OCI-LY1 (cell line): ENCODE measurements at regions not wholly inside any gene's neighbourhood (a gene's known extent, or its start where the extent isn't known, plus 50 kb on each side); places are given as distances from the start of the nearest gene placed in this dataset.

Experiments used
- H2AFZ ChIP-seq: fragments of 200-600 bp; sonication (generic), shearing (Covaris generic); 2 replicates; pipeline ENCODE4 v1.6.0; 2014; ENCODE audit warnings: antibody characterized with exemption, mild to moderate bottlenecking, low read length
- H3F3A ChIP-seq: fragments of 200-600 bp; sonication (generic), shearing (Covaris generic); 2 replicates; pipeline ENCODE4 v1.6.0; 2014; ENCODE audit warnings: mild to moderate bottlenecking, antibody characterized with exemption, low read length, moderate library complexity; ENCODE audit not compliant: insufficient read depth
- H3K27ac ChIP-seq: fragments of 200-600 bp; sonication (generic); 2 replicates; pipeline ENCODE4 v1.5.1; 2014; ENCODE audit warnings: low read length, mixed run types, mild to moderate bottlenecking, low read depth; ENCODE audit not compliant: poor library complexity, severe bottlenecking
- H3K27me3 ChIP-seq: fragments of 200-600 bp; sonication (generic); 2 replicates; pipeline ENCODE4 v1.6.0; 2014; ENCODE audit warnings: antibody characterized with exemption, mild to moderate bottlenecking, low read length, moderate library complexity; ENCODE audit not compliant: insufficient read depth
- H3K36me3 ChIP-seq: fragments of 200-600 bp; sonication (generic); 2 replicates; pipeline ENCODE4 v1.6.1; 2014; ENCODE audit warnings: mild to moderate bottlenecking, antibody characterized with exemption, low read length, moderate library complexity, mixed read lengths; ENCODE audit not compliant: insufficient read depth
- H3K4me1 ChIP-seq: fragments of 200-600 bp; sonication (generic); 2 replicates; pipeline ENCODE4 v1.5.1; 2014; ENCODE audit warnings: mild to moderate bottlenecking, low read length, moderate library complexity; ENCODE audit not compliant: insufficient read depth, severe bottlenecking
- H3K4me2 ChIP-seq: fragments of 200-600 bp; sonication (generic), shearing (Covaris generic); 2 replicates; pipeline ENCODE4 v1.6.1; 2014; ENCODE audit warnings: low read length
- H3K4me3 ChIP-seq: fragments of 200-600 bp; sonication (generic); 2 replicates; pipeline ENCODE4 v1.5.1; 2014; ENCODE audit warnings: low read length, low read depth, mild to moderate bottlenecking, mixed read lengths; ENCODE audit not compliant: poor library complexity, severe bottlenecking
- H3K79me2 ChIP-seq: fragments of 200-600 bp; shearing (Covaris generic); 2 replicates; pipeline ENCODE4 v1.6.1; 2016; ENCODE audit warnings: mixed run types, low read length, mixed read lengths; ENCODE audit not compliant: insufficient read depth
- H3K9ac ChIP-seq: fragments of 200-600 bp; sonication (generic), shearing (Covaris generic); 2 replicates; pipeline ENCODE4 v1.6.1; 2014; ENCODE audit warnings: mild to moderate bottlenecking, low read length, mixed read lengths
- H3K9me2 ChIP-seq: fragments of 200-600 bp; sonication (generic), shearing (Covaris generic); 2 replicates; pipeline ENCODE4 v1.6.1; 2014; ENCODE audit warnings: low read depth, mild to moderate bottlenecking, low read length, mixed read lengths
- H3K9me3 ChIP-seq: fragments of 200-600 bp; shearing (Covaris generic); 2 replicates; pipeline ENCODE4 v1.6.1; 2014; ENCODE audit warnings: low read length, mixed read lengths
- H4K20me1 ChIP-seq: fragments of 200-600 bp; sonication (generic), shearing (Covaris generic); 2 replicates; pipeline ENCODE4 v1.6.0; 2016; ENCODE audit warnings: mild to moderate bottlenecking, low read length; ENCODE audit not compliant: insufficient read depth
- EZH2 ChIP-seq: fragments of 200-600 bp; sonication (generic), shearing (Covaris generic); IDR thresholded peaks from 2 replicates; pipeline ENCODE4 v1.8.0; 2017; ENCODE audit warnings: borderline replicate concordance, mixed run types, mild to moderate bottlenecking, antibody characterized with exemption, low read length, moderate library complexity, mixed read lengths
- TF ChIP-seq, protein P1 (sequence below): fragments of 200-600 bp; sonication (generic), shearing (Covaris generic); IDR thresholded peaks from 2 replicates; pipeline ENCODE4 v1.5.1; 2017; ENCODE audit warnings: mild to moderate bottlenecking, antibody characterized with exemption, low read length, moderate library complexity, mixed read lengths

DNA sequence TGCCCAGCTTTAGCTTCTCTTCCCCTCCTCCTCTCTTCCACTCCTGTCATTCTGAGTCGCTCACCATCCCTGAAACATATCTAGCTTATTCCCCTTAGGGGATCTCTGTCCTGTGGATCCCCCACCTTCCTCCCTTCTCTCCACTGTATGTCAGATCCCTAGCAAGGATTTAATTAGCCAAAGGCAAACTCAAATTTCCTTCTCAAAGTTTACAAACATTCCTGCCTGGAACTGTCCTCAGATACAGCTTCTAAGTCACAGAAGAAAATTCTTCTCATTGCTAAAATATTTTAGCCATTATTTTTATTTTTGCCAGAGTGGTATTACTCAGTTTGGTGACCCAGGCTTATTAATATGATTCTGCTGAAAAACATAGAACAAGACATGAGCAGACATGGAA is 315.3 kb downstream of the CYP26B1 start:
- Histone ChIP-seq H3K4me2 (no peak overlapping the region), H3K9me2 (no peaks in the 10 kb centered on the region), H3K36me3 (no peaks in the 10 kb centered on the region), H3K27me3 (no peaks in the 10 kb centered on the region), H2AFZ (no peak overlapping the region), H3K4me3 (no peak overlapping the region), H4K20me1 (no peaks in the 10 kb centered on the region), H3K9ac (no peak overlapping the region), H3K27ac (no peak overlapping the region), H3F3A (no peaks in the 10 kb centered on the region), H3K4me1 (no peaks in the 10 kb centered on the region), H3K9me3 (no peaks in the 10 kb centered on the region), H3K79me2 (no peaks in the 10 kb centered on the region)
- TF ChIP-seq, protein P1, sequence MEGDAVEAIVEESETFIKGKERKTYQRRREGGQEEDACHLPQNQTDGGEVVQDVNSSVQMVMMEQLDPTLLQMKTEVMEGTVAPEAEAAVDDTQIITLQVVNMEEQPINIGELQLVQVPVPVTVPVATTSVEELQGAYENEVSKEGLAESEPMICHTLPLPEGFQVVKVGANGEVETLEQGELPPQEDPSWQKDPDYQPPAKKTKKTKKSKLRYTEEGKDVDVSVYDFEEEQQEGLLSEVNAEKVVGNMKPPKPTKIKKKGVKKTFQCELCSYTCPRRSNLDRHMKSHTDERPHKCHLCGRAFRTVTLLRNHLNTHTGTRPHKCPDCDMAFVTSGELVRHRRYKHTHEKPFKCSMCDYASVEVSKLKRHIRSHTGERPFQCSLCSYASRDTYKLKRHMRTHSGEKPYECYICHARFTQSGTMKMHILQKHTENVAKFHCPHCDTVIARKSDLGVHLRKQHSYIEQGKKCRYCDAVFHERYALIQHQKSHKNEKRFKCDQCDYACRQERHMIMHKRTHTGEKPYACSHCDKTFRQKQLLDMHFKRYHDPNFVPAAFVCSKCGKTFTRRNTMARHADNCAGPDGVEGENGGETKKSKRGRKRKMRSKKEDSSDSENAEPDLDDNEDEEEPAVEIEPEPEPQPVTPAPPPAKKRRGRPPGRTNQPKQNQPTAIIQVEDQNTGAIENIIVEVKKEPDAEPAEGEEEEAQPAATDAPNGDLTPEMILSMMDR: no peak
- TF ChIP-seq EZH2: no peak

DNA sequence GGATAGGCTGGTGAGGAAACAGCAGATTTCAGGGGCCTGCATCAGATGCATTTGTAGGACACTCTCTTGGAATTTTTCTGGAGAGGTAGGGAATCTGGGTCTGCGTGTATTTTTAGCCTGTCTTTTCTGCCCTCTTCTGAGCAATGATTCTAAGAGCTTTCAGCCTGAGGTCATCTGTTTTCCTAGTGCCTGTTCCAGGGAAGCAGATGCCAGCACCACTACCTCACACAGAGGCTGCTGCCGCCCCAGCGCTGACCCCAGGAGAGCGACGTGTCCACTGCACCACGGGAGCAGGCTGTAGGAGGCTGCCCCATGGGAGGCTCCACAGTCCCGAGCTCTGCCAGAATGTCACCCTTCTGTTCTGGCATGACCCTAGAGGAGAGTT is 316.5 kb downstream of the CYP26B1 start:
- TF ChIP-seq, protein P1: no peak
- no peak for TF ChIP-seq EZH2
- no peak overlapping the region for H3K27ac ChIP-seq
- H3K9ac ChIP-seq: no peak overlapping the region
- H3K9me2 ChIP-seq: no peaks in the 10 kb centered on the region
- no peaks in the 10 kb centered on the region for H3K9me3 ChIP-seq
- H3K4me1 ChIP-seq: no peaks in the 10 kb centered on the region
- H2AFZ ChIP-seq: no peak overlapping the region
- no peaks in the 10 kb centered on the region for H3F3A ChIP-seq
- no peaks in the 10 kb centered on the region for H4K20me1 ChIP-seq
- H3K4me2 ChIP-seq: no peak overlapping the region
- no peaks in the 10 kb centered on the region for H3K36me3 ChIP-seq
- H3K27me3 ChIP-seq: no peaks in the 10 kb centered on the region
- H3K4me3 ChIP-seq: no peak overlapping the region
- no peaks in the 10 kb centered on the region for H3K79me2 ChIP-seq

DNA sequence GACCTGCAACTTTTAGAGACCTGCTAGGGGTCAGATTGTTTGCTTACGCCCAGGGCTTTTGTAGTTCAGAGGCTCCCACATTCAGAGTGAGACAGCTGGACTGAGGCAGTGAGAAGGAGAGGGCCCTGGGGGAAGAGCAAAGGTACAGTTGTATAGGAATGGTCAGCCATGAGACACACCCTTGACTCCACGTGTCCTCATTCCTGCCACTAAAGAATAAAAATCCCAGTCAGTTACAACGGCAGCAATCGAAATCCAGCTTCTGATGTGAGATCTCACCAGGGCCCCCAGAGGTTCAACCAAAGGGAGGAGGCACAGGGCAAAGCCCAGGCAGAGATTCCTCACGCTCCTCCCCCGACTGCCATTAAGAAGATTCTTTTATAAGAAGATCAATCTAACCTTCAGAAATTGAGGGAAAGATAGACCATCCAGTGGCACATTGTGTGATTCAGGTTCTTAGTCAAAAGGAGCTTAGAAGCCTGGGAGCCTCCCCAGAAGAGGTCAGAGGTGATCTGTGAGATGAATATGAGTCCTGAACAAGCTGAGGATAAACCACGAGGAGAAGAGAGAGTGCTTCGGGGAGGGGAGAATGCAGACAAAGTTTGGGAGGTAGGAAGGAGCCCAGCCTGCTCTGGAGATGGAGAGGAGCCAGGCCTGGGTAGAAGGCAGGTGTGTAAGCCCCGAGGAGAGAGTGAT is 317.0 kb downstream of the CYP26B1 start:
- no peaks in the 10 kb centered on the region for H3K4me1 ChIP-seq

More for the DNA sequence above, 317.0 kb downstream of the CYP26B1 start:
- no peaks in the 10 kb centered on the region for H3K9me2 ChIP-seq
- TF ChIP-seq, protein P1: no peak
- no peaks in the 10 kb centered on the region for H4K20me1 ChIP-seq
- H3K27ac ChIP-seq: no peak overlapping the region
- H3K27me3 ChIP-seq: no peaks in the 10 kb centered on the region
- H3K4me3 ChIP-seq: no peak overlapping the region
- no peaks in the 10 kb centered on the region for H3K79me2 ChIP-seq
- H3K9ac ChIP-seq: no peak overlapping the region
- H2AFZ ChIP-seq: no peak overlapping the region
- H3K4me2 ChIP-seq: no peak overlapping the region
- H3F3A ChIP-seq: no peaks in the 10 kb centered on the region
- no peaks in the 10 kb centered on the region for H3K9me3 ChIP-seq
- no peaks in the 10 kb centered on the region for H3K36me3 ChIP-seq
